ENCODE measurements at regions not wholly inside any gene's neighbourhood (a gene's known extent, or its start where the extent isn't known, plus 50 kb on each side); places are given as distances from the start of the nearest gene placed in this dataset.
"Not testable (repeated sequence)": the region's sequence is repeated elsewhere in the genome, so short reads cannot be mapped to it uniquely, and the experiment has no call there.

- no peak for DNase-seq
These were observed 971.4 kb downstream of the MCTP2 start for GRCh38 chr15:95202569-95203349.

GRCh38 chr15:95205077-95205476 lies 973.7 kb downstream of the MCTP2 start:
- DNase-seq: no peak

GRCh38 chr15:95205830-95206229 lies 974.5 kb downstream of the MCTP2 start:
- not testable (repeated sequence) for DNase-seq

- DNase-seq: no peak
These were observed 976.7 kb downstream of the MCTP2 start for GRCh38 chr15:95208071-95208470.

GRCh38 chr15:95208988-95209387 lies 977.6 kb downstream of the MCTP2 start:
- DNase-seq: no peak

GRCh38 chr15:95210436-95210981 lies 979.1 kb downstream of the MCTP2 start:
- DNase-seq: no peak

GRCh38 chr15:95215017-95215416 lies 983.7 kb downstream of the MCTP2 start:
- DNase-seq: no peak

- no peak for DNase-seq
These were observed 995.5 kb downstream of the MCTP2 start for GRCh38 chr15:95226835-95227234.

GRCh38 chr15:95227235-95227634 lies 995.9 kb downstream of the MCTP2 start:
- DNase-seq: no peak

- no peak for DNase-seq
These were observed 997.6 kb downstream of the MCTP2 start for GRCh38 chr15:95228856-95229555.

GRCh38 chr15:95235033-95235432 lies 1003.7 kb downstream of the MCTP2 start:
- no peak for DNase-seq

GRCh38 chr15:95247071-95247984 lies 1016.0 kb downstream of the MCTP2 start:
- DNase-seq: no peak

- DNase-seq: no peak
These were observed 1018.2 kb downstream of the MCTP2 start for GRCh38 chr15:95249524-95249923.

GRCh38 chr15:95252404-95252803 lies 1021.0 kb downstream of the MCTP2 start:
- no peak for DNase-seq

GRCh38 chr15:95254263-95254662 lies 1022.9 kb downstream of the MCTP2 start:
- DNase-seq: no peak

- DNase-seq: peak; percentile 49
These were observed 1028.2 kb downstream of the MCTP2 start for GRCh38 chr15:95259513-95259912.

GRCh38 chr15:95259965-95260364 lies 1028.6 kb downstream of the MCTP2 start:
- no peak for DNase-seq

GRCh38 chr15:95260856-95261255 lies 1029.5 kb downstream of the MCTP2 start:
- DNase-seq: no peak

- DNase-seq: no peak
These were observed 1030.2 kb downstream of the MCTP2 start for GRCh38 chr15:95261546-95261945.

GRCh38 chr15:95261968-95262367 lies 1030.6 kb downstream of the MCTP2 start:
- DNase-seq: no peak

- no peak for DNase-seq
These were observed 1031.7 kb downstream of the MCTP2 start for GRCh38 chr15:95262866-95263564.

- no peak for DNase-seq
These were observed 1032.4 kb downstream of the MCTP2 start for GRCh38 chr15:95263751-95264150.

All from CD4-positive, alpha-beta T cell treated with Interleukin-12 subunit alpha and Interleukin-12 subunit beta, for 1 hour (primary cell).